ENCODE measurements at regions not wholly inside any gene's neighbourhood (a gene's known extent, or its start where the extent isn't known, plus 50 kb on each side); places are given as distances from the start of the nearest gene placed in this dataset.

GRCh38 chr4:112858751-112859150 is 190.7 kb upstream of the ANK2 start:
- Histone ChIP-seq H3K4me1 (ENCODE audit: control insufficient read depth, insufficient read depth, low read length) (peaks cover 47% of the 10 kb centered on the region), H3K9ac (ENCODE audit: extremely low read depth, low read length, poor library complexity, severe bottlenecking) (no peak overlapping the region), H3K4me3 (ENCODE audit: low read length) (no peak overlapping the region), H3K27ac (ENCODE audit: low read depth, low read length) (no peak overlapping the region), H3K9me3 (ENCODE audit: control insufficient read depth, low read length) (peaks cover under 1% of the 10 kb centered on the region), H3K27me3 (ENCODE audit: control insufficient read depth, insufficient read depth, low read length, poor library complexity, severe bottlenecking) (no peaks in the 10 kb centered on the region), H3K36me3 (ENCODE audit: control insufficient read depth, insufficient read depth, low read length) (no peaks in the 10 kb centered on the region)
- WGBS, 2 experiments (ENCODE audit: insufficient coverage in 1 of 2, insufficient read length in 1 of 2): 100% methylated on average over 3 of the region's 3 CpGs; no CpG with 5 or more reads in 1 of the 2 experiments
- Mint-ChIP-seq H3K9me3 (peaks cover 1% of the 10 kb centered on the region), H3K27ac (peak overlapping the region; percentile 83), H3K27me3 (ENCODE audit: insufficient read depth) (no peaks in the 10 kb centered on the region), H3K4me1 (peaks cover 60% of the 10 kb centered on the region), H3K4me3 (no peak overlapping the region), H3K36me3 (ENCODE audit: low read depth) (peaks cover 4% of the 10 kb centered on the region)
- DNase-seq: no peak
- no peak for TF ChIP-seq CTCF (conservative IDR thresholded peaks at IDR 0.05)

DNA sequence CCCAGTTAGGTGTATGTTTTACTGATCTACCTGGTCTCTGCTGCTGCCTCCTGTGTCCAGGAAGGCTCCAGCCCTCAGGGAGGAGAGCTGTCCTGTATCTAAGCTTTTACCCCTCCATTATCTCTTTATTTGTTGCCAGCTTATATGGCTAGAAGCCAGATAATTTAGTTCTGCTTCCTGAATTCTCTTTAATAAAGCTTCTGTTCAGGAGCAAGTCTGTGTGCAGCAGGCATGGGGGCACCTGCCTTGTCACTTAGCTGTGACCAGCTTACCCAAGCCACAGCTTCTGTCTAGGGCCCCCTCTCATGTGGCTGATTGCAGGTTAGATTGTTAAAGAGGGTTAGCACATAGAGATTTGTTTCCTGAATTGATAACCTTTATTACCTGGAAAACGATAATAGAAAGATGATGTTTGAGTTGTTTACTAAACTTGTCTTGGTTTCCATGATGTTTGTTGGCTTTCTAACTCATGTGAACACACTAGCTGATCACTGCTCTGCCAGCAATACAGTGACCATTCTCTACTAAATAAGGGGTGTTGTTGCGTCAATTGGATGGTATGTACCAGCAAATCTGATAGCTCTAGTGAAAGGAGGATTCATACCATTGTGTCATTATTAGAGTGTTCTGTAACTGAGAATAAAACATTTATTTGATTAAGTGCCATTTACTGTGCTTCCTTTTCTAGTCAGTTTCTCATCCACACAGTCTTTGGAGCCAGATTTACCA is 189.8 kb upstream of the ANK2 start:
- no peaks in the 10 kb centered on the region for H3K27me3 Mint-ChIP-seq (ENCODE audit: insufficient read depth)
- no peak for DNase-seq
- Histone ChIP-seq H3K27me3 (ENCODE audit: control insufficient read depth, insufficient read depth, low read length, poor library complexity, severe bottlenecking) (no peaks in the 10 kb centered on the region), H3K4me3 (ENCODE audit: low read length) (no peak overlapping the region), H3K27ac (ENCODE audit: low read depth, low read length) (no peak overlapping the region), H3K4me1 (ENCODE audit: control insufficient read depth, insufficient read depth, low read length) (peaks cover 47% of the 10 kb centered on the region), H3K9me3 (ENCODE audit: control insufficient read depth, low read length) (peaks cover 8% of the 10 kb centered on the region), H3K36me3 (ENCODE audit: control insufficient read depth, insufficient read depth, low read length) (peaks cover 6% of the 10 kb centered on the region), H3K9ac (ENCODE audit: extremely low read depth, low read length, poor library complexity, severe bottlenecking) (no peak overlapping the region)
- no peak for TF ChIP-seq CTCF (conservative IDR thresholded peaks at IDR 0.05)
- H3K4me3 Mint-ChIP-seq: peak overlapping the region; percentile 19
- peaks cover 5% of the 10 kb centered on the region for H3K9me3 Mint-ChIP-seq
- WGBS, 2 experiments (ENCODE audit: insufficient coverage in 1 of 2, insufficient read length in 1 of 2): 83% methylated on average over 2 of the region's 2 CpGs; no CpG with 5 or more reads in 1 of the 2 experiments
- peak overlapping the region; percentile 40 for H3K27ac Mint-ChIP-seq
- H3K36me3 Mint-ChIP-seq (ENCODE audit: low read depth): peaks cover 7% of the 10 kb centered on the region
- H3K4me1 Mint-ChIP-seq: peaks cover 51% of the 10 kb centered on the region

GRCh38 chr4:112860830-112861690 is 188.4 kb upstream of the ANK2 start:
- TF ChIP-seq CTCF (conservative IDR thresholded peaks at IDR 0.05): no peak
- peaks cover 6% of the 10 kb centered on the region for H3K36me3 ChIP-seq (ENCODE audit: control insufficient read depth, insufficient read depth, low read length)
- peaks cover 8% of the 10 kb centered on the region for H3K9me3 ChIP-seq (ENCODE audit: control insufficient read depth, low read length)
- H3K4me1 ChIP-seq (ENCODE audit: control insufficient read depth, insufficient read depth, low read length): peaks cover 43% of the 10 kb centered on the region
- H3K4me3 ChIP-seq (ENCODE audit: low read length): peak overlapping the region; percentile 53
- Mint-ChIP-seq H3K4me1 (peaks cover 55% of the 10 kb centered on the region), H3K9me3 (peaks cover 5% of the 10 kb centered on the region), H3K27ac (peak overlapping the region; percentile 40), H3K36me3 (ENCODE audit: low read depth) (peaks cover 7% of the 10 kb centered on the region), H3K27me3 (ENCODE audit: insufficient read depth) (no peaks in the 10 kb centered on the region), H3K4me3 (peak overlapping the region; percentile 31)
- no peak for DNase-seq
- peak overlapping the region; percentile 13 for H3K27ac ChIP-seq (ENCODE audit: low read depth, low read length)
- peak overlapping the region; percentile 13 for H3K9ac ChIP-seq (ENCODE audit: extremely low read depth, low read length, poor library complexity, severe bottlenecking)
- 15 to 21% methylated on average over 5 of the region's 5 CpGs for WGBS, 2 experiments (ENCODE audit: insufficient coverage in 1 of 2, insufficient read length in 1 of 2)
- H3K27me3 ChIP-seq (ENCODE audit: control insufficient read depth, insufficient read depth, low read length, poor library complexity, severe bottlenecking): no peaks in the 10 kb centered on the region

All from endodermal cell (in vitro differentiated cells).